HepG2 (cell line): ENCODE measurements at regions not wholly inside any gene's neighbourhood (a gene's known extent, or its start where the extent isn't known, plus 50 kb on each side); places are given as distances from the start of the nearest gene placed in this dataset.

Experiments
- ATAC-seq: fragments of 200-7000 bp; cut with Tn5 transposase; 3 replicates; pipeline ENCODE4 v1.9.1; 2020; ENCODE audit warnings: mild to moderate bottlenecking, moderate library complexity
- BruUV-seq: library from RNA; stranded (reverse); fragments of 400-500 nt; replicated peaks from 2 replicates; lab custom pipeline; 2021; lab: Mats Ljungman, UMichigan
- CTCF ChIA-PET: fragments of 300-600 bp; formaldehyde crosslinking; extraction: SDS; loops from one replicate; lab custom pipeline; 2021; ENCODE audit warnings: low total read pairs, inconsistent platforms, low intra/inter-chr PET ratio; lab: Yijun Ruan, JAX
- POLR2A ChIA-PET: fragments of 350-600 bp; sonication (Branson Sonifier 250); formaldehyde crosslinking; loops from one replicate; lab custom pipeline; 2020; ENCODE audit warnings: antibody characterized with exemption, inconsistent platforms; lab: Yijun Ruan, JAX
- DNase-seq: peaks from one replicate; pipeline ENCODE4 v3.0.0-alpha.2; 2015; ENCODE audit warnings: low spot score
- FAIRE-seq: peaks from 3 replicates; lab custom pipeline; 2011; peaks lifted over from hg19 to GRCh38; lab: Jason Lieb, UNC
- H2AFZ ChIP-seq: one replicate; pipeline ENCODE4 v1.6.1; 2011; ENCODE audit warnings: low read length, inconsistent platforms
- H3K27ac ChIP-seq: fragments of 300-600 bp; 3 replicates; pipeline ENCODE4 v1.8.0; 2011; ENCODE audit warnings: mixed run types, mild to moderate bottlenecking, mixed read lengths, low read length, inconsistent platforms; ENCODE audit not compliant: insufficient read depth; ENCODE audit errors: extremely low read length
- H3K27me3 ChIP-seq, 2 experiments: fragments of 200-600 bp in 1 of 2; 2 replicates in 1 of 2; 3 replicates in 1 of 2; pipeline versions ENCODE4 v1.6.0 to v1.8.0; 2011; ENCODE audit warnings: low read length in 2 of 2, mild to moderate bottlenecking in 2 of 2, moderate library complexity in 2 of 2, inconsistent platforms in 1 of 2; ENCODE audit not compliant: insufficient read depth in 2 of 2, control insufficient read depth in 1 of 2
- H3K36me3 ChIP-seq, 2 experiments: fragments of 200-600 bp in 1 of 2; replicated peaks in 1 of 2; 2 replicates in 1 of 2; 3 replicates in 1 of 2; pipeline versions ENCODE4 v1.5.1 to v1.8.0; 2011; ENCODE audit warnings: low read length in 2 of 2, inconsistent platforms in 1 of 2; ENCODE audit not compliant: insufficient read depth in 2 of 2, control insufficient read depth in 1 of 2
- H3K4me1 ChIP-seq: 2 replicates; pipeline ENCODE4 v1.5.1; 2012; ENCODE audit warnings: low read length, inconsistent platforms; ENCODE audit not compliant: insufficient read depth
- H3K4me2 ChIP-seq: 2 replicates; pipeline ENCODE4 v1.6.0; 2011; ENCODE audit warnings: low read depth, low read length, inconsistent platforms
- H3K4me3 ChIP-seq, 3 experiments: fragments of 200-600 bp in 1 of 3; sonication (generic), shearing (Covaris generic) in 1 of 3; replicated peaks in 1 of 3; 2 replicates each; pipeline ENCODE4 v1.5.1; 2011 to 2016; ENCODE audit warnings: low read length in 3 of 3, inconsistent platforms in 2 of 3, low read depth in 2 of 3, mild to moderate bottlenecking in 2 of 3, control low read depth in 1 of 3, mixed read lengths in 1 of 3; ENCODE audit not compliant: insufficient read depth in 1 of 3
- H3K79me2 ChIP-seq: one replicate; pipeline ENCODE4 v1.6.1; 2011; ENCODE audit warnings: low read length, inconsistent platforms; ENCODE audit not compliant: insufficient read depth
- H3K9ac ChIP-seq: 2 replicates; pipeline ENCODE4 v1.6.0; 2011; ENCODE audit warnings: mild to moderate bottlenecking, low read depth, low read length, inconsistent platforms; ENCODE audit not compliant: insufficient read depth
- H3K9me3 ChIP-seq: 2 replicates; pipeline ENCODE4 v1.5.1; 2012; ENCODE audit warnings: mild to moderate bottlenecking, low read length
- H4K20me1 ChIP-seq: 2 replicates; pipeline ENCODE4 v1.6.0; 2011; ENCODE audit warnings: inconsistent platforms, mild to moderate bottlenecking, low read length, moderate library complexity; ENCODE audit not compliant: insufficient read depth
- AGO1 ChIP-seq: fragments of 200-400 bp; formaldehyde crosslinking; IDR thresholded peaks from 2 replicates; pipeline ENCODE4 v1.6.1; 2017; ENCODE audit warnings: mild to moderate bottlenecking, low read depth, low read length, moderate library complexity; ENCODE audit not compliant: poor library complexity, severe bottlenecking
- ARID3A ChIP-seq: IDR thresholded peaks from 2 replicates; pipeline ENCODE4 v1.6.1; 2012; ENCODE audit warnings: low read depth, low read length, improper control_type of control experiment
- CEBPZ ChIP-seq: IDR thresholded peaks from 2 replicates; pipeline ENCODE4 v1.6.1; 2012; ENCODE audit warnings: low read length, improper control_type of control experiment
- CENPX ChIP-seq: sonication (generic); formaldehyde crosslinking; IDR thresholded peaks from 2 replicates; pipeline ENCODE4 v1.9.0; 2021; ENCODE audit warnings: mild to moderate bottlenecking, missing genetic modification reagents, moderate library complexity
- FOSL2 ChIP-seq: sonication (generic); formaldehyde crosslinking; IDR thresholded peaks from 2 replicates; pipeline ENCODE4 v1.4.0; 2020; ENCODE audit warnings: missing genetic modification reagents
- RBFOX2 ChIP-seq: fragments of 200-400 bp; formaldehyde crosslinking; IDR thresholded peaks from 2 replicates; pipeline ENCODE4 v1.6.1; 2017; ENCODE audit warnings: low read depth, mild to moderate bottlenecking, low read length
- ZFP36L1 ChIP-seq: sonication (generic); formaldehyde crosslinking; IDR thresholded peaks from 2 replicates; pipeline ENCODE4 v1.8.0; 2022; ENCODE audit warnings: mild to moderate bottlenecking, missing genetic modification reagents, moderate library complexity
- ZFP41 ChIP-seq: sonication (generic); formaldehyde crosslinking; IDR thresholded peaks from 2 replicates; pipeline ENCODE4 v1.4.0; 2020; ENCODE audit warnings: mild to moderate bottlenecking, missing genetic modification reagents, borderline replicate concordance
- ZNF451 ChIP-seq: sonication (generic); formaldehyde crosslinking; IDR thresholded peaks from 2 replicates; pipeline ENCODE4 v1.5.0; 2020; ENCODE audit warnings: mild to moderate bottlenecking, missing genetic modification reagents
- ZNF547 ChIP-seq: sonication (generic); formaldehyde crosslinking; IDR thresholded peaks from 2 replicates; pipeline ENCODE4 v1.5.1; 2020; ENCODE audit warnings: mild to moderate bottlenecking, missing genetic modification reagents
- ZNF850 ChIP-seq: sonication (generic); formaldehyde crosslinking; conservative IDR thresholded peaks from 2 replicates; pipeline ENCODE4 v1.9.0; 2021; ENCODE audit warnings: mild to moderate bottlenecking, missing genetic modification reagents
- WGBS: methylation state at CpG from one replicate; pipeline ENCODE4 v1.1.6; 2017; ENCODE audit warnings: low lambda C conversion rate; 5-methylcytosine and 5-hydroxymethylcytosine counted together
- in situ Hi-C: cut with HindIII; loops from 2 replicates; pipeline ENCODE4 v1.10.0; 2017; ENCODE audit warnings: low pct_unique_long_range_greater_than_20kb; ENCODE audit not compliant: extremely low pct_ligation_motif_present
- intact Hi-C: fragments of 100-400 bp; cut with micrococcal nuclease; formaldehyde crosslinking; loops from one replicate; pipeline ENCODE4 v1.10.0; 2022; ENCODE audit not compliant: unreplicated experiment
- TF ChIP-seq, protein P1 (sequence below): sonication (generic); formaldehyde crosslinking; IDR thresholded peaks from 2 replicates; pipeline ENCODE4 v1.8.1; 2022; ENCODE audit warnings: low read depth, mild to moderate bottlenecking, missing genetic modification reagents
- TF ChIP-seq, protein P2 (sequence below): sonication (generic); formaldehyde crosslinking; IDR thresholded peaks from 2 replicates; pipeline ENCODE4 v1.5.0; 2020; ENCODE audit warnings: mild to moderate bottlenecking, missing genetic modification reagents, moderate library complexity

DNA sequence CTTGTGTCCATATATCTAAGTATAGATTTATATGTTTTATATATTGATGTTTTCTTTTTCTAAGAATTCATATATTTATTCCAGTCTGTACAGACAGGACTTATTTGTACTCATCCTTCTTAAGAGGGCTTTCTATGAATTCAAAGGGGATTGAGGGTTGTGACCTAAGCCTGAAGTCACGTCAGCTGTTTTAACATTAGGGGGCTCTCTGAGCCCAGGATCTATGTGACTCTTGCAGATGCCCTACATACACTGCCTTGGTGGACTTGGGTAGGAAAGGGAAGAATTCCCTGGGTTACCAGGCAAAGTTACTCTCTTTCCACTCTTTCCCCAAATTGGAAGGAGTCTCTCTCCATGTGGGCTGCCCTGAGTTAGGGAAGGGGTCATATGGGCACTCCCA is 283.8 kb upstream of the DAB1 start:
- no peaks in the 10 kb centered on the region for H3K36me3 ChIP-seq
- H3K9me3 ChIP-seq: no peaks in the 10 kb centered on the region
- no peak overlapping the region for H3K4me2 ChIP-seq
- BruUV-seq: no TSS peak
- ChIA-PET CTCF (no interaction called here), POLR2A (no interaction called here)
- H2AFZ ChIP-seq: no peak overlapping the region
- DNase-seq: no peak
- no peaks in the 10 kb centered on the region for H4K20me1 ChIP-seq
- 9% methylated on average over 1 of the region's 1 CpG for WGBS
- no peak overlapping the region for H3K9ac ChIP-seq
- H3K79me2 ChIP-seq: no peaks in the 10 kb centered on the region
- no peaks in the 10 kb centered on the region for H3K4me1 ChIP-seq
- in situ Hi-C loops (no loop called here), intact Hi-C loops (no loop called here)
- no peaks in the 10 kb centered on the region for H3K27me3 ChIP-seq
- no peak for FAIRE-seq
- no peak overlapping the region for H3K4me3 ChIP-seq
- no peak for ATAC-seq
- no peak overlapping the region for H3K27ac ChIP-seq
- TF ChIP-seq ZNF850 (CRISPR knock-in tag) (no peak), RBFOX2 (no peak), ZFP41 (CRISPR knock-in tag) (no peak), CENPX (CRISPR knock-in tag) (no peak), AGO1 (no peak), ZNF547 (no peak), ARID3A (no peak), ZFP36L1 (CRISPR knock-in tag) (no peak), CEBPZ (no peak), ZNF451 (CRISPR knock-in tag) (no peak), FOSL2 (CRISPR knock-in tag) (no peak)
- TF ChIP-seq, protein P1, sequence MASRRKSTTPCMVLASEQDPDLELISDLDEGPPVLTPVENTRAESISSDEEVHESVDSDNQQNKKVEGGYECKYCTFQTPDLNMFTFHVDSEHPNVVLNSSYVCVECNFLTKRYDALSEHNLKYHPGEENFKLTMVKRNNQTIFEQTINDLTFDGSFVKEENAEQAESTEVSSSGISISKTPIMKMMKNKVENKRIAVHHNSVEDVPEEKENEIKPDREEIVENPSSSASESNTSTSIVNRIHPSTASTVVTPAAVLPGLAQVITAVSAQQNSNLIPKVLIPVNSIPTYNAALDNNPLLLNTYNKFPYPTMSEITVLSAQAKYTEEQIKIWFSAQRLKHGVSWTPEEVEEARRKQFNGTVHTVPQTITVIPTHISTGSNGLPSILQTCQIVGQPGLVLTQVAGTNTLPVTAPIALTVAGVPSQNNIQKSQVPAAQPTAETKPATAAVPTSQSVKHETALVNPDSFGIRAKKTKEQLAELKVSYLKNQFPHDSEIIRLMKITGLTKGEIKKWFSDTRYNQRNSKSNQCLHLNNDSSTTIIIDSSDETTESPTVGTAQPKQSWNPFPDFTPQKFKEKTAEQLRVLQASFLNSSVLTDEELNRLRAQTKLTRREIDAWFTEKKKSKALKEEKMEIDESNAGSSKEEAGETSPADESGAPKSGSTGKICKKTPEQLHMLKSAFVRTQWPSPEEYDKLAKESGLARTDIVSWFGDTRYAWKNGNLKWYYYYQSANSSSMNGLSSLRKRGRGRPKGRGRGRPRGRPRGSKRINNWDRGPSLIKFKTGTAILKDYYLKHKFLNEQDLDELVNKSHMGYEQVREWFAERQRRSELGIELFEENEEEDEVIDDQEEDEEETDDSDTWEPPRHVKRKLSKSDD: no peak
- TF ChIP-seq, protein P2, sequence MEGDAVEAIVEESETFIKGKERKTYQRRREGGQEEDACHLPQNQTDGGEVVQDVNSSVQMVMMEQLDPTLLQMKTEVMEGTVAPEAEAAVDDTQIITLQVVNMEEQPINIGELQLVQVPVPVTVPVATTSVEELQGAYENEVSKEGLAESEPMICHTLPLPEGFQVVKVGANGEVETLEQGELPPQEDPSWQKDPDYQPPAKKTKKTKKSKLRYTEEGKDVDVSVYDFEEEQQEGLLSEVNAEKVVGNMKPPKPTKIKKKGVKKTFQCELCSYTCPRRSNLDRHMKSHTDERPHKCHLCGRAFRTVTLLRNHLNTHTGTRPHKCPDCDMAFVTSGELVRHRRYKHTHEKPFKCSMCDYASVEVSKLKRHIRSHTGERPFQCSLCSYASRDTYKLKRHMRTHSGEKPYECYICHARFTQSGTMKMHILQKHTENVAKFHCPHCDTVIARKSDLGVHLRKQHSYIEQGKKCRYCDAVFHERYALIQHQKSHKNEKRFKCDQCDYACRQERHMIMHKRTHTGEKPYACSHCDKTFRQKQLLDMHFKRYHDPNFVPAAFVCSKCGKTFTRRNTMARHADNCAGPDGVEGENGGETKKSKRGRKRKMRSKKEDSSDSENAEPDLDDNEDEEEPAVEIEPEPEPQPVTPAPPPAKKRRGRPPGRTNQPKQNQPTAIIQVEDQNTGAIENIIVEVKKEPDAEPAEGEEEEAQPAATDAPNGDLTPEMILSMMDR: no peak
